Medulla oblongata (tissue), 1 donor: ENCODE measurements at regions not wholly inside any gene's neighbourhood (a gene's known extent, or its start where the extent isn't known, plus 50 kb on each side); places are given as distances from the start of the nearest gene placed in this dataset.
A peak's percentile ranks its signal among the peaks of the same experiment; 100 is the strongest.

Experiments used
- DNase-seq: peaks from one replicate; pipeline ENCODE4 v3.0.0-alpha.2; 2015; ENCODE audit errors: extremely low spot score

- DNase-seq = no peak
Measured at GRCh38 chr13:47518530-47518929, 482.5 kb downstream of the SUCLA2 start.

- DNase-seq = no peak
Measured at GRCh38 chr13:47511647-47512046, 489.4 kb downstream of the SUCLA2 start.

GRCh38 chr13:47508527-47509228, 492.4 kb downstream of the SUCLA2 start:
- no peak for DNase-seq

GRCh38 chr13:47503475-47503874, 497.6 kb downstream of the SUCLA2 start:
- no peak for DNase-seq

GRCh38 chr13:47502166-47502565, 498.9 kb downstream of the SUCLA2 start:
- no peak for DNase-seq

GRCh38 chr13:47499358-47500150, 501.5 kb downstream of the SUCLA2 start:
- no peak for DNase-seq

GRCh38 chr13:47484548-47484947, 516.5 kb downstream of the SUCLA2 start:
- DNase-seq = no peak

- DNase-seq = no peak
Measured at GRCh38 chr13:47481536-47481935, 519.5 kb downstream of the SUCLA2 start.

GRCh38 chr13:47480951-47481350, 520.1 kb downstream of the SUCLA2 start:
- peak; percentile 31 for DNase-seq

- DNase-seq = no peak
Measured at GRCh38 chr13:47480121-47480520, 521.0 kb downstream of the SUCLA2 start.

GRCh38 chr13:47478985-47479384, 522.1 kb downstream of the SUCLA2 start:
- no peak for DNase-seq

GRCh38 chr13:47475441-47475948, 525.6 kb downstream of the SUCLA2 start:
- DNase-seq = no peak

GRCh38 chr13:47474839-47475238, 526.2 kb downstream of the SUCLA2 start:
- DNase-seq = no peak

- no peak for DNase-seq
Measured at GRCh38 chr13:47474326-47474725, 526.7 kb downstream of the SUCLA2 start.

- DNase-seq = no peak
Measured at GRCh38 chr13:47472516-47472915, 528.6 kb downstream of the SUCLA2 start.

GRCh38 chr13:47463726-47464125, 537.3 kb downstream of the SUCLA2 start:
- DNase-seq = no peak

GRCh38 chr13:47463002-47463401, 538.1 kb downstream of the SUCLA2 start:
- no peak for DNase-seq

GRCh38 chr13:47461816-47462215, 539.3 kb downstream of the SUCLA2 start:
- no peak for DNase-seq

- no peak for DNase-seq
Measured at GRCh38 chr13:47459512-47459911, 541.6 kb downstream of the SUCLA2 start.

- no peak for DNase-seq
Measured at GRCh38 chr13:47457626-47458025, 543.4 kb downstream of the SUCLA2 start.

- DNase-seq = no peak
Measured at GRCh38 chr13:47455626-47456025, 545.4 kb downstream of the SUCLA2 start.

GRCh38 chr13:47454986-47455385, 546.1 kb downstream of the SUCLA2 start:
- DNase-seq = no peak

- DNase-seq = no peak
Measured at GRCh38 chr13:47437406-47437805, 540.6 kb upstream of the HTR2A start.
